ENCODE measurements at regions not wholly inside any gene's neighbourhood (a gene's known extent, or its start where the extent isn't known, plus 50 kb on each side); places are given as distances from the start of the nearest gene placed in this dataset.

DNA sequence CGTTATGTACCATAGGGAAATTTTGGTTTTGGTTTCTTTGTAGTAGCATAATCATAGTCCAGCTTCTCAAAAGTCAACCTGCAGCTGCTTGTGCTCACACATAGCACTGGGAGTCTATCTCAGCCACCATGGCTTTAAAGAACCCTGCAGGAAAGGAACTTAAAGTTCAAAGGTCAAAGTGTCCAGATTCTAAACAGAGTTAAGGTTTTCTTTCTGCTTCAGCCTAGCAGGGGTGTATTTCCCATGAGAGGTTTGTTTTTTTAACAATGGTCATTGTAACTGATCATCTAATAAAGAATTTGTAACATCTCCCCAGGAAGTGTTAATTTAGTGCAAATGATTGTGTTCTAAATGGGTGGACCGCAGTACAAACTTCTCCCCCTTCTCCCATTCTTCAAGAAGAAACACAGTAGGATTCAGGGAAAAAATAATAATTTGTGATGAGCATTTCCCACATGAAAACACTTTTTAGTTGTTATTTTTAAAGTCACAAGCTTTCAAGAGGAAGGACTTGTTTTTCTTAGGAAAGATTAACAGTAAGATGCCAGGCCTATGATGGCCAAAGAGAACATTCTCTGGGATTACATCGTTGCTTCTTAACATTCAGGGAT, 168.0 kb downstream of the EFNB2 start:
- TF ChIP-seq MAX (IDR thresholded peaks at IDR 0.05) (no peak), EP300 (IDR thresholded peaks at IDR 0.05; ENCODE audit: borderline replicate concordance) (no peak), RAD21 (IDR thresholded peaks at IDR 0.05; ENCODE audit: low read depth) (no peak), CEBPB (IDR thresholded peaks at IDR 0.05) (no peak), TAF1 (IDR thresholded peaks at IDR 0.05; ENCODE audit: low read depth) (no peak), CREB1 (IDR thresholded peaks at IDR 0.05; ENCODE audit: low read depth) (no peak), NFIC (IDR thresholded peaks at IDR 0.05) (no peak), EGR1 (IDR thresholded peaks at IDR 0.05) (no peak), TCF12 (IDR thresholded peaks at IDR 0.05; ENCODE audit: low read depth) (no peak), YY1 (IDR thresholded peaks at IDR 0.05; ENCODE audit: low read depth) (no peak), TEAD4 (IDR thresholded peaks at IDR 0.05) (no peak), FOXM1 (IDR thresholded peaks at IDR 0.05; ENCODE audit: borderline replicate concordance, low read depth) (no peak)
- TF ChIP-seq, protein P1, sequence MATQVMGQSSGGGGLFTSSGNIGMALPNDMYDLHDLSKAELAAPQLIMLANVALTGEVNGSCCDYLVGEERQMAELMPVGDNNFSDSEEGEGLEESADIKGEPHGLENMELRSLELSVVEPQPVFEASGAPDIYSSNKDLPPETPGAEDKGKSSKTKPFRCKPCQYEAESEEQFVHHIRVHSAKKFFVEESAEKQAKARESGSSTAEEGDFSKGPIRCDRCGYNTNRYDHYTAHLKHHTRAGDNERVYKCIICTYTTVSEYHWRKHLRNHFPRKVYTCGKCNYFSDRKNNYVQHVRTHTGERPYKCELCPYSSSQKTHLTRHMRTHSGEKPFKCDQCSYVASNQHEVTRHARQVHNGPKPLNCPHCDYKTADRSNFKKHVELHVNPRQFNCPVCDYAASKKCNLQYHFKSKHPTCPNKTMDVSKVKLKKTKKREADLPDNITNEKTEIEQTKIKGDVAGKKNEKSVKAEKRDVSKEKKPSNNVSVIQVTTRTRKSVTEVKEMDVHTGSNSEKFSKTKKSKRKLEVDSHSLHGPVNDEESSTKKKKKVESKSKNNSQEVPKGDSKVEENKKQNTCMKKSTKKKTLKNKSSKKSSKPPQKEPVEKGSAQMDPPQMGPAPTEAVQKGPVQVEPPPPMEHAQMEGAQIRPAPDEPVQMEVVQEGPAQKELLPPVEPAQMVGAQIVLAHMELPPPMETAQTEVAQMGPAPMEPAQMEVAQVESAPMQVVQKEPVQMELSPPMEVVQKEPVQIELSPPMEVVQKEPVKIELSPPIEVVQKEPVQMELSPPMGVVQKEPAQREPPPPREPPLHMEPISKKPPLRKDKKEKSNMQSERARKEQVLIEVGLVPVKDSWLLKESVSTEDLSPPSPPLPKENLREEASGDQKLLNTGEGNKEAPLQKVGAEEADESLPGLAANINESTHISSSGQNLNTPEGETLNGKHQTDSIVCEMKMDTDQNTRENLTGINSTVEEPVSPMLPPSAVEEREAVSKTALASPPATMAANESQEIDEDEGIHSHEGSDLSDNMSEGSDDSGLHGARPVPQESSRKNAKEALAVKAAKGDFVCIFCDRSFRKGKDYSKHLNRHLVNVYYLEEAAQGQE (IDR thresholded peaks at IDR 0.05; ENCODE audit: low read depth), result no peak
